ENCODE measurements at regions not wholly inside any gene's neighbourhood (a gene's known extent, or its start where the extent isn't known, plus 50 kb on each side); places are given as distances from the start of the nearest gene placed in this dataset.
A peak's percentile ranks its signal among the peaks of the same experiment; 100 is the strongest.

GRCh38 chr14:96150214-96150613 lies 54.4 kb upstream of the BDKRB2 start:
- Histone ChIP-seq H3K9ac (ENCODE audit: low read depth in 2 of 2, low read length in 2 of 2) (no peak overlapping the region), H3K36me3 (no peaks in the 10 kb centered on the region), H3K27ac (no peak overlapping the region), H3K27me3 (no peaks in the 10 kb centered on the region), H3K9me3 (no peaks in the 10 kb centered on the region), H3K4me1 (no peaks in the 10 kb centered on the region), H3K4me3 (no peak overlapping the region)
- TF ChIP-seq CTCF (IDR thresholded peaks at IDR 0.05), result no peak
- intact Hi-C loops (cut with DNase I), result no loop called here
- DNase-seq, result no peak

GRCh38 chr14:96151242-96151641 lies 53.4 kb upstream of the BDKRB2 start:
- Histone ChIP-seq H3K4me3 (no peak overlapping the region), H3K36me3 (no peaks in the 10 kb centered on the region), H3K27ac (no peak overlapping the region), H3K4me1 (no peaks in the 10 kb centered on the region), H3K9me3 (no peaks in the 10 kb centered on the region), H3K9ac (ENCODE audit: low read depth in 2 of 2, low read length in 2 of 2) (no peak overlapping the region), H3K27me3 (no peaks in the 10 kb centered on the region)
- peak; percentile 7 for DNase-seq
- no peak for TF ChIP-seq CTCF (IDR thresholded peaks at IDR 0.05)
- intact Hi-C loops (cut with DNase I), result no loop called here

GRCh38 chr14:96153003-96153402 lies 51.6 kb upstream of the BDKRB2 start:
- Histone ChIP-seq H3K9me3 (no peaks in the 10 kb centered on the region), H3K4me3 (no peak overlapping the region), H3K27me3 (no peaks in the 10 kb centered on the region), H3K4me1 (no peaks in the 10 kb centered on the region), H3K27ac (no peak overlapping the region), H3K9ac (ENCODE audit: low read depth in 2 of 2, low read length in 2 of 2) (no peak overlapping the region), H3K36me3 (no peaks in the 10 kb centered on the region)
- DNase-seq, result no peak
- intact Hi-C loops (cut with DNase I), result no loop called here
- TF ChIP-seq CTCF (IDR thresholded peaks at IDR 0.05), result no peak

Data from colonic mucosa (tissue), 4 donors.